Astrocyte (in vitro differentiated cells and primary cell): ENCODE measurements at regions not wholly inside any gene's neighbourhood (a gene's known extent, or its start where the extent isn't known, plus 50 kb on each side); places are given as distances from the start of the nearest gene placed in this dataset.

Source experiments
- CTCF ChIP-seq: IDR thresholded peaks from 2 replicates; pipeline ENCODE4 v1.5.1; 2011; ENCODE audit warnings: low read depth, mild to moderate bottlenecking, inconsistent platforms, low read length, moderate library complexity; ENCODE audit not compliant: insufficient read depth
- EZH2 ChIP-seq: IDR thresholded peaks from 2 replicates; pipeline ENCODE4 v1.6.1; 2012; ENCODE audit warnings: mild to moderate bottlenecking, low read length, inconsistent platforms; ENCODE audit not compliant: insufficient read depth

DNA sequence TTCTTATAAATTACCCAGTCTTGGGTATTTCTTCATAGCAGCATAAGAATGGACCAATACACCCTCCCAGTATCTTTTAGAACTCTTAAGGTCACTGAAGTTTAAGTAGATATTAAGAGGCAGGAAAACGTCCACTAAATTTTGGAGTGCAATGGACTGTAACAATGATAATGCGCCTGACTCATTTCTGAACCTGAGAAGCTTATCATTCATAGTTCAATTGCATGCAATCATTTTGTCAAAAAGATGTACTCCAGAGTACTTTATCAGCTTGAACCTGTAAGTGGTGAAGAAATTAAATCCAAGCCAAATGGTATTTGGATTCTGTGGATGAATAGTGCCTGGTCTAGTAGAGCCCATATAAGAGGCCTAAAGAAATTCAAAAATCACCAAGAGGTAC lies 196.5 kb upstream of the CDH9 start:
- TF ChIP-seq CTCF: no peak
- TF ChIP-seq EZH2: no peak
